Heart right ventricle (tissue), 16 donors: ENCODE measurements at regions not wholly inside any gene's neighbourhood (a gene's known extent, or its start where the extent isn't known, plus 50 kb on each side); places are given as distances from the start of the nearest gene placed in this dataset.

Experiments
- ATAC-seq, 8 donors: fragments of 200-7000 bp; cut with Tn5 transposase; one replicate each; pipeline ENCODE4 v1.9.1; 2020; ENCODE audit warnings: mild to moderate bottlenecking in 8 of 8, moderate library complexity in 8 of 8, moderate number of reproducible peaks in 1 of 8
- DNase-seq, 2 donors: peaks; one replicate each; pipeline ENCODE4 v3.0.0-alpha.2; 2020
- H3K27ac ChIP-seq, 10 donors: fragments of 200-600 bp; sonication (generic) in 2 of 10; one replicate each; pipeline versions ENCODE4 v1.5.0 to v1.8.0; 2020 to 2022; ENCODE audit warnings: mild to moderate bottlenecking in 3 of 10
- H3K27me3 ChIP-seq, 7 donors: fragments of 200-600 bp; one replicate each; pipeline ENCODE4 v1.8.0; 2021 to 2022; ENCODE audit warnings: mild to moderate bottlenecking in 2 of 7
- H3K36me3 ChIP-seq, 9 donors: fragments of 200-600 bp; sonication (generic) in 1 of 9; one replicate each; pipeline versions ENCODE4 v1.5.0 to v1.8.0; 2020 to 2022; ENCODE audit warnings: mild to moderate bottlenecking in 2 of 9
- H3K4me1 ChIP-seq, 9 donors: fragments of 200-600 bp; sonication (generic) in 1 of 9; one replicate each; pipeline versions ENCODE4 v1.5.0 to v1.8.0; 2020 to 2022; ENCODE audit warnings: mild to moderate bottlenecking in 4 of 9
- H3K4me3 ChIP-seq, 10 donors: fragments of 200-600 bp; sonication (generic) in 2 of 10; one replicate each; pipeline versions ENCODE4 v1.5.0 to v1.8.0; 2020 to 2022; ENCODE audit warnings: mild to moderate bottlenecking in 7 of 10, moderate library complexity in 2 of 10
- H3K9me3 ChIP-seq, 11 donors: fragments of 200-600 bp in 10 of 11; sonication (generic) in 2 of 11; one replicate each; pipeline versions ENCODE4 v1.5.0 to v1.8.0; 2013 to 2022; ENCODE audit warnings: mild to moderate bottlenecking in 2 of 11, control low read depth in 1 of 11, moderate library complexity in 1 of 11
- CTCF ChIP-seq, 9 donors: fragments of 200-600 bp; sonication (generic) in 2 of 9; IDR thresholded peaks; one replicate each; pipeline versions ENCODE4 v1.5.0 to v1.8.0; 2021 to 2022; ENCODE audit warnings: antibody characterized with exemption in 9 of 9, mild to moderate bottlenecking in 5 of 9, moderate library complexity in 1 of 9
- WGBS, 2 donors: extraction: QIAGEN DNeasy Blood & Tissue Kit; methylation state at CpG; one replicate each; pipeline ENCODE4 v1.1.7; 2013; ENCODE audit warnings: inconsistent platforms in 1 of 2; 5-methylcytosine and 5-hydroxymethylcytosine counted together
- intact Hi-C, 10 donors: fragments of 100-400 bp; cut with DNase I; formaldehyde crosslinking; loops; one replicate each; pipeline versions ENCODE4 v1.11.1 to v1.14.2; 2022
- donor health status: Arrhythmogenic right ventricular cardiomyopathy.
- donor health status: ischemic (EF 13 %, LVEDD 7.1; RV severe dilation, severe dysfunction).
- donor health status: healthy with polysubstance abuse.
- donor health status: DM: no; HTN: yes; CAD: no.
- donor health status: DM: no; HTN: no; CAD: no.
- donor health status: ischemic (EF 25% LVEDD 6.9; RV normal size, moderate dysfunction).
- donor health status: ischemic (EF 25% LVEDD 5.7; RV mildly dilated, moderate dysfunction).
- donor health status: healthy.
- donor health status: DM: yes; HTN: yes; CAD: no.
- donor health status: Ischemic cardiomyopathy.
- donor health status: ischemic (EF 35%, LVEDD 5.7; RV mildly dilated, moderate dysfunction).
- donor health status: nonischemic (EF 11% LVEDD 7.7; RV severe dilation, severe dysfunction).
- donor health status: DM: yes; HTN: yes; CAD: no.
- donor health status: PGD.
- donor health status: ischemic (EF 29% LVEDD 5.4; RV normal size, mild dysfunction).
- donor health status: nonischemic (EF 23%, LVEDD 6.1; RV moderate dilation, normal function).

- H3K36me3 ChIP-seq = no peaks in the 10 kb centered on the region
- WGBS, 2 donors = 59 to 72% methylated on average over 1 of the region's 1 CpG
- peaks cover 0 to 3% (median 0%) of the 10 kb centered on the region in 7 donors for H3K27me3 ChIP-seq
- H3K9me3 ChIP-seq = peaks cover 0 to 9% (median 0%) of the 10 kb centered on the region in 11 donors
- no peak for DNase-seq
- H3K4me3 ChIP-seq = no peak overlapping the region
- no peak for ATAC-seq
- no peak for TF ChIP-seq CTCF (IDR thresholded peaks at IDR 0.05)
- H3K27ac ChIP-seq = no peak overlapping the region
- intact Hi-C loops = no loop called here
- no peaks in the 10 kb centered on the region for H3K4me1 ChIP-seq
These were observed 228.8 kb upstream of the TBX3 start for GRCh38 chr12:114912811-114913210.

- H3K27me3 ChIP-seq = peaks cover 0 to 4% (median 0%) of the 10 kb centered on the region in 7 donors
- intact Hi-C loops = no loop called here
- DNase-seq (no peak), ATAC-seq (no peak)
- H3K9me3 ChIP-seq = peaks cover 0 to 17% (median 0%) of the 10 kb centered on the region in 11 donors
- H3K4me1 ChIP-seq = no peaks in the 10 kb centered on the region
- no peak overlapping the region for H3K27ac ChIP-seq
- no peak for TF ChIP-seq CTCF (IDR thresholded peaks at IDR 0.05)
- H3K4me3 ChIP-seq = no peak overlapping the region
- H3K36me3 ChIP-seq = no peaks in the 10 kb centered on the region
These were observed 227.2 kb upstream of the TBX3 start for GRCh38 chr12:114911196-114911595.

GRCh38 chr12:114904254-114905003, 220.5 kb upstream of the TBX3 start:
- TF ChIP-seq CTCF (IDR thresholded peaks at IDR 0.05) = no peak
- no peaks in the 10 kb centered on the region for H3K4me1 ChIP-seq
- no peak overlapping the region for H3K4me3 ChIP-seq
- no peak for ATAC-seq
- intact Hi-C loops = no loop called here
- H3K36me3 ChIP-seq = no peaks in the 10 kb centered on the region
- peaks cover 0 to 13% (median 0%) of the 10 kb centered on the region in 7 donors for H3K27me3 ChIP-seq
- 90 to 95% methylated on average over 7 of the region's 7 CpGs for WGBS, 2 donors
- no peak for DNase-seq
- H3K27ac ChIP-seq = no peak overlapping the region
- peaks cover 0 to 13% (median 0%) of the 10 kb centered on the region in 11 donors for H3K9me3 ChIP-seq

GRCh38 chr12:114903083-114903691, 219.2 kb upstream of the TBX3 start:
- ATAC-seq (no peak), DNase-seq (no peak)
- 55 to 60% methylated on average over 12 of the region's 12 CpGs for WGBS, 2 donors
- no peak for TF ChIP-seq CTCF (IDR thresholded peaks at IDR 0.05)
- H3K9me3 ChIP-seq = peaks cover 0 to 13% (median 0%) of the 10 kb centered on the region in 11 donors
- no peak overlapping the region for H3K4me3 ChIP-seq
- H3K27me3 ChIP-seq = peaks cover 0 to 17% (median 0%) of the 10 kb centered on the region in 7 donors
- intact Hi-C loops = no loop called here
- no peaks in the 10 kb centered on the region for H3K4me1 ChIP-seq
- H3K36me3 ChIP-seq = no peaks in the 10 kb centered on the region
- no peak overlapping the region for H3K27ac ChIP-seq
